H1 (cell line): ENCODE measurements at regions not wholly inside any gene's neighbourhood (a gene's known extent, or its start where the extent isn't known, plus 50 kb on each side); places are given as distances from the start of the nearest gene placed in this dataset.

Experiments used
- BRCA1 ChIP-seq: IDR thresholded peaks from 2 replicates; pipeline ENCODE4 v1.6.1; 2012; ENCODE audit warnings: low read depth, low read length, improper control_type of control experiment
- CEBPB ChIP-seq: IDR thresholded peaks from 2 replicates; pipeline ENCODE4 v1.6.1; 2012; ENCODE audit warnings: low read depth, low read length
- CHD2 ChIP-seq: IDR thresholded peaks from 2 replicates; pipeline ENCODE4 v1.6.1; 2012; ENCODE audit warnings: low read length, improper control_type of control experiment
- POLR2A ChIP-seq, 2 experiments: IDR thresholded peaks; 1 replicate in 1 of 2; 2 replicates in 1 of 2; pipeline ENCODE4 v1.6.1; 2011; ENCODE audit warnings: low read depth in 2 of 2, low read length in 2 of 2, mild to moderate bottlenecking in 2 of 2; ENCODE audit errors: control extremely low read depth in 1 of 2
- RAD21 ChIP-seq, 2 experiments: IDR thresholded peaks in 1 of 2; conservative IDR thresholded peaks in 1 of 2; 2 replicates each; pipeline ENCODE4 v1.6.1; 2011; ENCODE audit warnings: low read depth in 2 of 2, low read length in 2 of 2, improper control_type of control experiment in 1 of 2, inconsistent platforms in 1 of 2, mild to moderate bottlenecking in 1 of 2, moderate library complexity in 1 of 2
- RBBP5 ChIP-seq: IDR thresholded peaks from 2 replicates; pipeline ENCODE4 v1.7.1; 2012; ENCODE audit warnings: low read depth, mild to moderate bottlenecking, inconsistent platforms, low read length, moderate library complexity, borderline replicate concordance
- YY1 ChIP-seq: IDR thresholded peaks from 2 replicates; pipeline ENCODE4 v1.6.1; 2011; ENCODE audit warnings: low read depth, mild to moderate bottlenecking, low read length
- TF ChIP-seq, protein P1 (sequence below), 3 experiments: IDR thresholded peaks; 1 replicate in 2 of 3; 2 replicates in 1 of 3; pipeline versions ENCODE4 v1.5.1 to v1.6.1; 2011; ENCODE audit warnings: low read length in 3 of 3, mild to moderate bottlenecking in 3 of 3, inconsistent platforms in 2 of 3, low read depth in 1 of 3, moderate library complexity in 1 of 3; ENCODE audit not compliant: insufficient read depth in 1 of 3; ENCODE audit errors: control extremely low read depth in 1 of 3

DNA sequence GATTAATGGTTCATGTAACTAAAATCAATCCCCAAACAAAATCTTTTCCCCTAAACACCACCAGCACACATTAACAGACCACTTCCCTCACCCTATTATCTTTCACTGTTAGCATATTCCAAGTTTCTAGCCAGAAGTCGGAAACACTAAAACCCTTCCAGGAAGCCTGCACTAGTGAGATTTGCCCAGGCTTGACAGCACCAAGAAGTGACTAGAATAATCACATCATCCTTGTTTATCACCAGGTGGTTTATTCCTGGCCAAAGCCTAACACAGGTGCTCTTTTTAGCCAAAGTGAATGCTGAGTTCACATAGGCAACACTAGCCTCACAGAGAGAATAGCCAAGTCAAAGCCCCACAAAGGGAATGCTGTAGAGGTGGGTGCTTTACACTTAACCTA, 221.2 kb upstream of the HNRNPA3 start:
- no peak for TF ChIP-seq CEBPB
- TF ChIP-seq YY1 = no peak
- TF ChIP-seq, protein P1, sequence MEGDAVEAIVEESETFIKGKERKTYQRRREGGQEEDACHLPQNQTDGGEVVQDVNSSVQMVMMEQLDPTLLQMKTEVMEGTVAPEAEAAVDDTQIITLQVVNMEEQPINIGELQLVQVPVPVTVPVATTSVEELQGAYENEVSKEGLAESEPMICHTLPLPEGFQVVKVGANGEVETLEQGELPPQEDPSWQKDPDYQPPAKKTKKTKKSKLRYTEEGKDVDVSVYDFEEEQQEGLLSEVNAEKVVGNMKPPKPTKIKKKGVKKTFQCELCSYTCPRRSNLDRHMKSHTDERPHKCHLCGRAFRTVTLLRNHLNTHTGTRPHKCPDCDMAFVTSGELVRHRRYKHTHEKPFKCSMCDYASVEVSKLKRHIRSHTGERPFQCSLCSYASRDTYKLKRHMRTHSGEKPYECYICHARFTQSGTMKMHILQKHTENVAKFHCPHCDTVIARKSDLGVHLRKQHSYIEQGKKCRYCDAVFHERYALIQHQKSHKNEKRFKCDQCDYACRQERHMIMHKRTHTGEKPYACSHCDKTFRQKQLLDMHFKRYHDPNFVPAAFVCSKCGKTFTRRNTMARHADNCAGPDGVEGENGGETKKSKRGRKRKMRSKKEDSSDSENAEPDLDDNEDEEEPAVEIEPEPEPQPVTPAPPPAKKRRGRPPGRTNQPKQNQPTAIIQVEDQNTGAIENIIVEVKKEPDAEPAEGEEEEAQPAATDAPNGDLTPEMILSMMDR (IDR thresholded peaks at IDR 0.05; ENCODE audit: control extremely low read depth in 1 of 3, insufficient read depth in 1 of 3, low read depth in 1 of 3, low read length in 3 of 3) = no peak
- no peak for TF ChIP-seq RAD21 (IDR thresholded peaks at IDR 0.05 in 1 of 2, conservative IDR thresholded peaks at IDR 0.05 in 1 of 2; ENCODE audit: low read depth in 2 of 2, low read length in 2 of 2)
- TF ChIP-seq CHD2 = no peak
- no peak for TF ChIP-seq RBBP5
- no peak for TF ChIP-seq POLR2A (IDR thresholded peaks at IDR 0.05; ENCODE audit: control extremely low read depth in 1 of 2, low read depth in 2 of 2, low read length in 2 of 2)
- no peak for TF ChIP-seq BRCA1
